Retinal pigment epithelial cell (primary cell): ENCODE measurements at regions not wholly inside any gene's neighbourhood (a gene's known extent, or its start where the extent isn't known, plus 50 kb on each side); places are given as distances from the start of the nearest gene placed in this dataset.

ENCODE experiments used
- DNase-seq: peaks from one replicate; pipeline ENCODE4 v3.0.0-alpha.2; 2010; ENCODE audit warnings: low read depth
- H3K4me3 ChIP-seq: 2 replicates; pipeline ENCODE4 v1.5.1; 2011; ENCODE audit warnings: mild to moderate bottlenecking, low read length, control low read depth, moderate library complexity
- TF ChIP-seq, protein P1 (sequence below): conservative IDR thresholded peaks from 2 replicates; pipeline ENCODE4 v1.5.1; 2011; ENCODE audit warnings: low read depth, low read length, control low read depth, inconsistent platforms

DNA sequence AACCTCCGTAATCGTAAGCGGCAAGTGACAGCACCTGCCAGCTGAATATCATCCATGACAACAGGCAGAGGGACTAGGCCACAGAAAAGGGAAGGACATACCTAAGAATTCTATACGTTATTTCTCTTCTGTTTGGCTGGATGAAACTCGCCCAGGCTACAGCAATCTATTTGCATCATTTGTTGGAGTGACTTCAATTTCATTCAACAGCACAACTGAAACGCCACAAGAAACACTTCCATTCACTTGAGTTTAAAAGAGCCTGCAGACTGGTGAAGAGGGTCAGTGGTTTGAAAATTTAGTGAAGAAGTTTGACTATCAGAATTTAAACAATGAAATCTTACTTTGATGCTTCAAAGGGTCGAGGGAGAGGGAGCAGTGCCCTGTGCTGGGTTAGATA, 378.7 kb downstream of the LMO4 start:
- no peak overlapping the region for H3K4me3 ChIP-seq
- TF ChIP-seq, protein P1, sequence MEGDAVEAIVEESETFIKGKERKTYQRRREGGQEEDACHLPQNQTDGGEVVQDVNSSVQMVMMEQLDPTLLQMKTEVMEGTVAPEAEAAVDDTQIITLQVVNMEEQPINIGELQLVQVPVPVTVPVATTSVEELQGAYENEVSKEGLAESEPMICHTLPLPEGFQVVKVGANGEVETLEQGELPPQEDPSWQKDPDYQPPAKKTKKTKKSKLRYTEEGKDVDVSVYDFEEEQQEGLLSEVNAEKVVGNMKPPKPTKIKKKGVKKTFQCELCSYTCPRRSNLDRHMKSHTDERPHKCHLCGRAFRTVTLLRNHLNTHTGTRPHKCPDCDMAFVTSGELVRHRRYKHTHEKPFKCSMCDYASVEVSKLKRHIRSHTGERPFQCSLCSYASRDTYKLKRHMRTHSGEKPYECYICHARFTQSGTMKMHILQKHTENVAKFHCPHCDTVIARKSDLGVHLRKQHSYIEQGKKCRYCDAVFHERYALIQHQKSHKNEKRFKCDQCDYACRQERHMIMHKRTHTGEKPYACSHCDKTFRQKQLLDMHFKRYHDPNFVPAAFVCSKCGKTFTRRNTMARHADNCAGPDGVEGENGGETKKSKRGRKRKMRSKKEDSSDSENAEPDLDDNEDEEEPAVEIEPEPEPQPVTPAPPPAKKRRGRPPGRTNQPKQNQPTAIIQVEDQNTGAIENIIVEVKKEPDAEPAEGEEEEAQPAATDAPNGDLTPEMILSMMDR, result no peak
- DNase-seq, result no peak

GRCh38 chr1:87712261-87713010, 383.8 kb downstream of the LMO4 start:
- TF ChIP-seq, protein P1, result no peak
- no peak for DNase-seq
- no peak overlapping the region for H3K4me3 ChIP-seq

DNA sequence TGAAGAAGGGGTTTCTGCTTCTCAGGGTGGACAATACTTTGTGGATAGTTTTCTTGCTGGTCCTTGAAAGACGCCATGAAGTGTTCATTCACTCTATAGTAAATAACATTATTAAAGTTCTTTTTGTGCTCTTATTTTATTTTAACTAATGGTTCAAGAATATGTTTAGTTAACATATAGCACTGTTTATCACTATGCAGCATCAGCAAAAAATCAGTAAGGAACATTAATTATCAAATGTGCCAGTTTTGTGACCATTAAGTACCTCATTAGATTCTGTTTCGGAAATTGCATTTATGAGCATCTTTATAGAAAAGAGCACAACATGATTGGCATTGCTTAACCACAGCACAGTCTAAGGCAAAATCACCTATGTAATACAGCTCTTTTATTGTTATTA, 385.6 kb downstream of the LMO4 start:
- TF ChIP-seq, protein P1, result no peak
- H3K4me3 ChIP-seq, result no peak overlapping the region

DNA sequence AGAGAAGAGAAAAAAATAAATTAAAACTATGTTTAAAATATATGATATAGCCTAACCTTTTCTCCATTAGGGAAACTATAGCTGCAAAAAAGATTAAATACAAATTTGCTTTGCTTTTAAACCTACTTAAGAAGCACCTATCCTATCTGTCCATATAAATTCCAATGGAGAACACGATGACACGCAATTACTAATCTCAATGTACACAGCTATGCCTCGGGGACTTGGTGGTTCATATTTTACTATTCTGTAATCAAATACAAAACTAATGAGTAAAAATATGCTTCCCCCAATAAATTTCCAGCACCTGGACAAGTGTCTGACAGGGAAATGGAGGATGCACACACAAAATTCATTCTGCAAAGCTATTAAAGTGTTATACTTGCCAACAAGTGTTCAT, 386.4 kb downstream of the LMO4 start:
- TF ChIP-seq, protein P1, result no peak
- no peak for DNase-seq

More for the DNA sequence above, 385.6 kb downstream of the LMO4 start:
- DNase-seq, result no peak

DNA sequence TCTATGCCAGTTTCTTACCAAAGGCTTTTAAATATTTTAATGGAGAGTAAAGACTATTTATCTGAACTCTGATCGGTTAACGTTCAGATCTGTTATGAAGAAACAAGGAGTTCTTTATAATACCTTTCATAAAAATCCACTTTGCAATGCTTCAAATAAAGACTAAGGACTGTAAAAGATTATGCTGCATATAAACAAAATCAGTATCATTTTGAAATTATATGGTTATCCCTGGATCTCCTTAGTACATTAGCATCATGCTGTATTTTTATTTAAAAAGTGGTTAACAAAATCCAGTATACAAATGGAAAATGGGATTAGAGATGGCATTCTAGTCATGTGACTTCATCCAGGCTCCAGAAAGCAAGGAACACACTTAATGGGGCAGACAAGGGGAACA, 386.8 kb downstream of the LMO4 start:
- H3K4me3 ChIP-seq, result no peak overlapping the region
- TF ChIP-seq, protein P1, result no peak
- no peak for DNase-seq

More for the DNA sequence above, 386.4 kb downstream of the LMO4 start:
- no peak overlapping the region for H3K4me3 ChIP-seq

- TF ChIP-seq, protein P1, result no peak
- no peak for DNase-seq
- H3K4me3 ChIP-seq, result no peak overlapping the region
Measured at GRCh38 chr1:87717157-87717670, 388.5 kb downstream of the LMO4 start.
